GM19351 (cell line): ENCODE measurements at regions not wholly inside any gene's neighbourhood (a gene's known extent, or its start where the extent isn't known, plus 50 kb on each side); places are given as distances from the start of the nearest gene placed in this dataset.
"Not testable (repeated sequence)": the region's sequence is repeated elsewhere in the genome, so short reads cannot be mapped to it uniquely, and the experiment has no call there.

Source experiments
- ATAC-seq: cut with Tn5 transposase; IDR thresholded peaks from one replicate; pipeline ENCODE4 v1.9.1; 2021; ENCODE audit warnings: mild to moderate bottlenecking, moderate library complexity; ENCODE audit not compliant: unreplicated experiment

- not testable (repeated sequence) for ATAC-seq
These were observed 248.6 kb upstream of the RHOBTB1 start for GRCh38 chr10:61192589-61192988.

GRCh38 chr10:61192042-61192441 lies 248.1 kb upstream of the RHOBTB1 start:
- ATAC-seq: no peak

- no peak for ATAC-seq
These were observed 245.9 kb upstream of the RHOBTB1 start for GRCh38 chr10:61189912-61190311.

- ATAC-seq: no peak
These were observed 244.7 kb upstream of the RHOBTB1 start for GRCh38 chr10:61188691-61189090.

- ATAC-seq: no peak
These were observed 244.1 kb upstream of the RHOBTB1 start for GRCh38 chr10:61188101-61188500.

- ATAC-seq: no peak
These were observed 243.6 kb upstream of the RHOBTB1 start for GRCh38 chr10:61187601-61188000.

- no peak for ATAC-seq
These were observed 242.4 kb upstream of the RHOBTB1 start for GRCh38 chr10:61186408-61186807.

- ATAC-seq: no peak
These were observed 240.4 kb upstream of the RHOBTB1 start for GRCh38 chr10:61184429-61184828.

- ATAC-seq: no peak
These were observed 240.0 kb upstream of the RHOBTB1 start for GRCh38 chr10:61183967-61184366.

- ATAC-seq: no peak
These were observed 237.8 kb upstream of the RHOBTB1 start for GRCh38 chr10:61181832-61182231.

GRCh38 chr10:61179771-61180170 lies 235.8 kb upstream of the RHOBTB1 start:
- no peak for ATAC-seq

- no peak for ATAC-seq
These were observed 232.4 kb upstream of the RHOBTB1 start for GRCh38 chr10:61176424-61176823.

- no peak for ATAC-seq
These were observed 231.3 kb upstream of the RHOBTB1 start for GRCh38 chr10:61175316-61175715.

GRCh38 chr10:61173450-61173849 lies 229.5 kb upstream of the RHOBTB1 start:
- no peak for ATAC-seq

GRCh38 chr10:61172182-61172926 lies 228.4 kb upstream of the RHOBTB1 start:
- no peak for ATAC-seq

GRCh38 chr10:61170594-61170993 lies 226.6 kb upstream of the RHOBTB1 start:
- ATAC-seq: no peak

- no peak for ATAC-seq
These were observed 225.3 kb upstream of the RHOBTB1 start for GRCh38 chr10:61169294-61169693.

- ATAC-seq: no peak
These were observed 222.5 kb upstream of the RHOBTB1 start for GRCh38 chr10:61166489-61166888.

GRCh38 chr10:61166065-61166464 lies 222.1 kb upstream of the RHOBTB1 start:
- no peak for ATAC-seq

GRCh38 chr10:61164458-61165160 lies 220.6 kb upstream of the RHOBTB1 start:
- no peak for ATAC-seq

GRCh38 chr10:61163403-61163802 lies 219.4 kb upstream of the RHOBTB1 start:
- ATAC-seq: no peak

GRCh38 chr10:61160253-61160652 lies 216.3 kb upstream of the RHOBTB1 start:
- no peak for ATAC-seq
